GM06990 (cell line): ENCODE measurements at regions not wholly inside any gene's neighbourhood (a gene's known extent, or its start where the extent isn't known, plus 50 kb on each side); places are given as distances from the start of the nearest gene placed in this dataset.

Experiments used
- DNase-seq: peaks from one replicate; pipeline ENCODE4 v3.0.0-alpha.2; 2011; ENCODE audit not compliant: insufficient read length; ENCODE audit errors: extremely low read depth
- H3K27me3 ChIP-seq: replicated peaks from 2 replicates; pipeline ENCODE4 v1.6.0; 2011; ENCODE audit warnings: low read length; ENCODE audit not compliant: control insufficient read depth, insufficient read depth
- H3K36me3 ChIP-seq: 2 replicates; pipeline ENCODE4 v1.5.1; 2011; ENCODE audit warnings: low read length; ENCODE audit not compliant: control insufficient read depth, insufficient read depth
- H3K4me3 ChIP-seq: replicated peaks from 2 replicates; pipeline ENCODE4 v1.5.1; 2011; ENCODE audit warnings: low read depth, mild to moderate bottlenecking, control low read depth, low read length
- CTCF ChIP-seq: IDR thresholded peaks from 2 replicates; pipeline ENCODE4 v1.5.1; 2011; ENCODE audit warnings: low read length, control low read depth, mild to moderate bottlenecking, inconsistent platforms; ENCODE audit not compliant: insufficient read depth, poor library complexity, severe bottlenecking

- TF ChIP-seq CTCF = no peak
- no peak overlapping the region for H3K4me3 ChIP-seq
- no peak for DNase-seq
- H3K27me3 ChIP-seq = no peaks in the 10 kb centered on the region; the same call in 1 of the 2 replicates
- H3K36me3 ChIP-seq = no peaks in the 10 kb centered on the region
Measured at GRCh38 chr2:15116830-15117229, 444.3 kb downstream of the NBAS start.
